Hepatocyte (in vitro differentiated cells): ENCODE measurements at regions not wholly inside any gene's neighbourhood (a gene's known extent, or its start where the extent isn't known, plus 50 kb on each side); places are given as distances from the start of the nearest gene placed in this dataset.

ENCODE experiments used
- CTCF ChIP-seq: fragments of 200-600 bp; sonication (generic); IDR thresholded peaks from 2 replicates; pipeline ENCODE4 v1.5.1; 2016; ENCODE audit warnings: antibody characterized with exemption, mild to moderate bottlenecking; ENCODE audit not compliant: poor library complexity
- EZH2phosphoT487 ChIP-seq: fragments of 200-600 bp; sonication (generic); IDR thresholded peaks from one replicate; pipeline ENCODE4 v1.6.1; 2018; ENCODE audit warnings: antibody characterized with exemption, mild to moderate bottlenecking, low read depth, moderate library complexity; ENCODE audit not compliant: unreplicated experiment, severe bottlenecking

- TF ChIP-seq CTCF (no peak), EZH2phosphoT487 (no peak)
These were observed 114.4 kb upstream of the PDE1A start for GRCh38 chr2:182541268-182541667.
